WTC11 (cell line): ENCODE measurements at regions not wholly inside any gene's neighbourhood (a gene's known extent, or its start where the extent isn't known, plus 50 kb on each side); places are given as distances from the start of the nearest gene placed in this dataset.

Experiments
- ATAC-seq: fragments of 200-7000 bp; cut with Tn5 transposase; 2 replicates; pipeline ENCODE4 v1.10.0; 2021; ENCODE audit warnings: mild to moderate bottlenecking, moderate library complexity
- CTCF ChIA-PET: fragments of 300-600 bp; sonication (Branson Sonifier 250); formaldehyde crosslinking; loops from one replicate; lab custom pipeline; 2021; ENCODE audit warnings: antibody characterized with exemption; lab: Charles Lee
- POLR2A ChIA-PET: fragments of 350-600 bp; sonication (Branson Sonifier 250); formaldehyde crosslinking; loops from one replicate; lab custom pipeline; 2021; ENCODE audit warnings: antibody characterized with exemption; lab: Charles Lee
- DNase-seq: peaks from one replicate; pipeline ENCODE4 v3.0.0; 2021; ENCODE audit warnings: low spot score
- H3K27ac Mint-ChIP-seq: 2 replicates; pipeline ENCODE4 v1.8.0; 2021; ENCODE audit warnings: mixed read lengths
- H3K27me3 Mint-ChIP-seq: 2 replicates; pipeline ENCODE4 v1.8.0; 2021; ENCODE audit warnings: low read depth, mild to moderate bottlenecking, moderate library complexity, mixed read lengths
- H3K36me3 Mint-ChIP-seq: 2 replicates; pipeline ENCODE4 v1.8.0; 2021; ENCODE audit warnings: mixed read lengths
- H3K4me1 Mint-ChIP-seq: 2 replicates; pipeline ENCODE4 v1.8.0; 2022; ENCODE audit warnings: mixed read lengths
- H3K4me3 Mint-ChIP-seq: 2 replicates; pipeline ENCODE4 v1.8.0; 2021; ENCODE audit warnings: mild to moderate bottlenecking, moderate library complexity, mixed read lengths
- H3K9me3 Mint-ChIP-seq: 2 replicates; pipeline ENCODE4 v1.8.0; 2021; ENCODE audit warnings: mixed read lengths
- RORB ChIP-seq: fragments of 250-450 bp; sonication (Bioruptor Pico); IDR thresholded peaks from 2 replicates; pipeline ENCODE4 v1.9.0; 2021; ENCODE audit warnings: mild to moderate bottlenecking

DNA sequence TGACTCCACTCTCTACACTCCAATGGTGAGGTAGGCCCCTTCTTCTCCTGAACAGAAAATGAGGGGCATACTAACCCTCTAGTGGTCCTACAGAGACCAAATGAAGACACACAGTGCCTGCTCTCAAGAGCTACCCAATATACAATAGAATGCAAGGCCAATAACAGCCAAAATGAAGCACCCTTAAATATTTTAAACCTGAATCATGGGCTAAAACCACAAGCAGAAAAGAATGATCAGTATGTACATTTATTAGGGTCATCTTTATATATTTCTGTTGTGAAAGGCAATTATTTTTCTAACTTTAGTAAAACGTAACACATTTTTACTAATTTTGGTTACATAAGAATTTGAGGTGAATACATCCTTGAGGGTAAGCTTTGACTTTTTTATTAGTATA, 49.9 kb upstream of the COL1A2 start:
- H3K4me1 Mint-ChIP-seq = peaks cover 23% of the 10 kb centered on the region
- DNase-seq (no peak), ATAC-seq (no peak)
- ChIA-PET POLR2A (no interaction called here), CTCF (no interaction called here)
- no peak for TF ChIP-seq RORB
- no peaks in the 10 kb centered on the region; the same call in 1 of the 2 replicates for H3K9me3 Mint-ChIP-seq
- H3K27ac Mint-ChIP-seq = no peak overlapping the region
- H3K36me3 Mint-ChIP-seq = no peaks in the 10 kb centered on the region
- no peak overlapping the region for H3K4me3 Mint-ChIP-seq
- no peaks in the 10 kb centered on the region; the same call in 1 of the 2 replicates for H3K27me3 Mint-ChIP-seq
